ENCODE measurements at regions not wholly inside any gene's neighbourhood (a gene's known extent, or its start where the extent isn't known, plus 50 kb on each side); places are given as distances from the start of the nearest gene placed in this dataset.

DNA sequence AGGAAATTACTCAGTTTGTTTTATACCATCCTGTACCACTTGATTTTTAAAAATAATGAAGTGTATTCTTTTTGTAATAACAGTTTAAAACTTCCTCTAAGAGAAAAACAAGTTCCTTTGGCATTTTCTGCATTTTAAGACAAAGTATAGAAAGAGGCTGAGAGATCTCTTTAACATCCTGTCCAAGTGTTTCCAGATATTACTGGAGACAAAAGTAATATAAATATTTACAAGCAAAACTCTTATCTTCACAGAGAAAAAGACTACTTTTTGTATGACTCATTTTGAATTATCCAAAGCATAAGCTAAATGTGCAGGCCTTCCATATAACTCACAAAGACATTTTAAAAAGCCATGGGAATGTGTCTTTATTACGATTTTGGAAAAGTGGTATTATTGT is 221.1 kb downstream of the RDH14 start:
- POLR2A ChIA-PET = no interaction called here
- Mint-ChIP-seq H3K36me3 (ENCODE audit: low read depth) (no peaks in the 10 kb centered on the region), H3K4me3 (no peak overlapping the region), H3K9me3 (ENCODE audit: low read depth) (peaks cover 1% of the 10 kb centered on the region), H3K27ac (no peak overlapping the region), H3K27me3 (peaks cover 8% of the 10 kb centered on the region), H3K4me1 (no peaks in the 10 kb centered on the region)
- intact Hi-C loops (cut with DNase I, micrococcal nuclease) = no loop called here
- no peak for ATAC-seq
- no peak for DNase-seq
- CTCF ChIA-PET = interaction anchor here (0.9 kb wide), 1 partner anchor 9 kb away, joined by 3 read pairs; no protein-coding TSS in a partner anchor

GRCh38 chr2:18336975-18337374 is 223.5 kb downstream of the RDH14 start:
- ATAC-seq (no peak), DNase-seq (no peak)
- Mint-ChIP-seq H3K27me3 (peaks cover 6% of the 10 kb centered on the region), H3K36me3 (ENCODE audit: low read depth) (no peaks in the 10 kb centered on the region), H3K4me3 (no peak overlapping the region), H3K27ac (no peak overlapping the region), H3K9me3 (ENCODE audit: low read depth) (peaks cover 1% of the 10 kb centered on the region), H3K4me1 (no peaks in the 10 kb centered on the region)
- POLR2A ChIA-PET = no interaction called here
- CTCF ChIA-PET = no interaction called here
- intact Hi-C loops (cut with DNase I, micrococcal nuclease) = no loop called here

DNA sequence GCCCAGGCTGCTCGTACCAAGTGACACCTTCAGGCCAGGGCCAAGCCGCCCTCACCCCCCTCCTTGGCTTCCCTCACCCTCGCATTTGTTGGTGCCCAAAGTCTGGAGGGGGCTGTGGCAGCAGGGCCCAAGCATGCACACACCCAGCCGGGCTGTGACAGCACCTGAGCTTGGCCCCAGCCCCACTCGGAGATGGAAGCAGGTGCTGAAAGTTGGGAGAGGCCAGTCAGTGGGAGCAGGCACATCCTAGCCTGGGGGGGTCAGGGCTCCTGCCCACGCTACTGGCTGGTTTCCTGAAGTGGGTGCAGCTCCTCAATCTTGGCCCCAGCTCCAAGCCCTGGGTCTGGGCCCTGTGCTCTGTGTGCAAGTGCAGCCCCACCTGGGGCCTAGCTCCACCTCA is 228.0 kb downstream of the RDH14 start:
- H3K36me3 Mint-ChIP-seq (ENCODE audit: low read depth) = no peaks in the 10 kb centered on the region
- DNase-seq (no peak), ATAC-seq (no peak)
- POLR2A ChIA-PET = no interaction called here
- no peak overlapping the region for H3K27ac Mint-ChIP-seq
- CTCF ChIA-PET = no interaction called here
- H3K4me1 Mint-ChIP-seq = no peaks in the 10 kb centered on the region
- peaks cover 6% of the 10 kb centered on the region for H3K27me3 Mint-ChIP-seq
- intact Hi-C loops (cut with DNase I, micrococcal nuclease) = no loop called here
- no peaks in the 10 kb centered on the region for H3K9me3 Mint-ChIP-seq (ENCODE audit: low read depth)
- no peak overlapping the region for H3K4me3 Mint-ChIP-seq

GRCh38 chr2:18325118-18325517 is 235.3 kb downstream of the RDH14 start:
- Mint-ChIP-seq H3K27me3 (no peaks in the 10 kb centered on the region), H3K27ac (no peak overlapping the region), H3K36me3 (ENCODE audit: low read depth) (no peaks in the 10 kb centered on the region), H3K4me3 (no peak overlapping the region), H3K4me1 (no peaks in the 10 kb centered on the region), H3K9me3 (ENCODE audit: low read depth) (no peaks in the 10 kb centered on the region)
- DNase-seq = no peak
- ATAC-seq = no peak
- CTCF ChIA-PET = no interaction called here
- POLR2A ChIA-PET = no interaction called here
- intact Hi-C loops (cut with DNase I, micrococcal nuclease) = no loop called here

GRCh38 chr2:18319987-18320386 is 240.5 kb downstream of the RDH14 start:
- no peak for DNase-seq
- ATAC-seq = no peak
- Mint-ChIP-seq H3K27ac (no peak overlapping the region), H3K27me3 (no peaks in the 10 kb centered on the region), H3K4me1 (no peaks in the 10 kb centered on the region), H3K4me3 (no peak overlapping the region), H3K36me3 (ENCODE audit: low read depth) (no peaks in the 10 kb centered on the region), H3K9me3 (ENCODE audit: low read depth) (no peaks in the 10 kb centered on the region)
- intact Hi-C loops (cut with DNase I, micrococcal nuclease) = no loop called here
- CTCF ChIA-PET = interaction anchor here (0.6 to 1.4 kb wide), 4 partner anchors 9 to 663 kb away, joined by 3 to 4 read pairs (median 3); no protein-coding TSS in a partner anchor
- POLR2A ChIA-PET = no interaction called here

GRCh38 chr2:18317017-18317416 is 243.4 kb downstream of the RDH14 start:
- no peak for ATAC-seq
- intact Hi-C loops (cut with DNase I, micrococcal nuclease) = no loop called here
- DNase-seq = no peak
- Mint-ChIP-seq H3K4me1 (no peaks in the 10 kb centered on the region), H3K4me3 (no peak overlapping the region), H3K9me3 (ENCODE audit: low read depth) (peaks cover 3% of the 10 kb centered on the region), H3K27me3 (no peaks in the 10 kb centered on the region), H3K27ac (no peak overlapping the region), H3K36me3 (ENCODE audit: low read depth) (no peaks in the 10 kb centered on the region)
- ChIA-PET POLR2A (no interaction called here), CTCF (no interaction called here)

- Mint-ChIP-seq H3K4me3 (no peak overlapping the region), H3K36me3 (ENCODE audit: low read depth) (no peaks in the 10 kb centered on the region), H3K9me3 (ENCODE audit: low read depth) (peaks cover 3% of the 10 kb centered on the region), H3K27ac (no peak overlapping the region), H3K27me3 (no peaks in the 10 kb centered on the region), H3K4me1 (no peaks in the 10 kb centered on the region)
- DNase-seq = no peak
- POLR2A ChIA-PET = no interaction called here
- intact Hi-C loops (cut with DNase I, micrococcal nuclease) = no loop called here
- CTCF ChIA-PET = interaction anchor here (1.6 kb wide), 1 partner anchor 9 kb away, joined by 3 read pairs; no protein-coding TSS in a partner anchor
- no peak for ATAC-seq
Observed at GRCh38 chr2:18312818-18313217, 247.6 kb downstream of the RDH14 start.

DNA sequence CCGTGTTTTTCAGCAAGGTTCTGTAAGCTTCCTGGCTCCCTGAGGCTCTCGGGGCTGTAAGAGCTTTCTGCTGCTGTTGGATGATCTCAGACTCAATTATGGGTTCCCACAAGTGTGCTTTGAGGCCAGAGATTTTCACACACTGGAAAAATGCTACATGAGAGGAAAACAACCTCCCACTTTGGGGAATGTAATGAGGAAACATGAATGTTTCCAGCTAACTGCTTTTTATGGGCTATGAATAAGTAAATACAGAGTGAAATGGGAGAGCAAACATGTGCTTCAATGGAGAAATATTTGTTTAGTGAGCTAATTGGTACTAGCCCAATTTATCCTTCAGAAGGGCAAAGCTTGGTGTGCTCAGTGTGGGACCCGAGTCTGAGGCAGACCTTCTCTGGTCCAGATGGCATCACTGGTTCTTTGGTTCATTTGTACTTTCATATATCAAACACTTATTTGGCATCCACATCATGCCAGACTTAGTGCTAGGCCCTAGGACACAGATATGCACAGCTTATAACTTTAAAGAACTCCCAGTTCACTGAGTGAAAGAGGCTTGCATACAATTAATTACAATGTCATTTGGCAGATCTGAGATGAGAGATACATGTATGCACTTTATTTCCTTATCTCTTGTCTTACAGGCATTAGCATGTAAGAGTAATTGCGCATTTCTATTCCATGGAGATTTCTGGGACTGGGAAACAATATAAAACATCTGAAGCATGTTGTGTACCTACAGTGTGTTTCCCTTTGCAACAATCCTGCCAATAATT is 248.8 kb downstream of the RDH14 start:
- Mint-ChIP-seq H3K27me3 (no peaks in the 10 kb centered on the region), H3K27ac (no peak overlapping the region), H3K4me3 (no peak overlapping the region), H3K9me3 (ENCODE audit: low read depth) (peaks cover 3% of the 10 kb centered on the region), H3K4me1 (no peaks in the 10 kb centered on the region), H3K36me3 (ENCODE audit: low read depth) (no peaks in the 10 kb centered on the region)
- CTCF ChIA-PET = interaction anchor here (1.6 kb wide), 1 partner anchor 8 kb away, joined by 3 read pairs; no protein-coding TSS in a partner anchor
- DNase-seq (no peak), ATAC-seq (no peak)
- POLR2A ChIA-PET = no interaction called here
- intact Hi-C loops (cut with DNase I, micrococcal nuclease) = no loop called here

DNA sequence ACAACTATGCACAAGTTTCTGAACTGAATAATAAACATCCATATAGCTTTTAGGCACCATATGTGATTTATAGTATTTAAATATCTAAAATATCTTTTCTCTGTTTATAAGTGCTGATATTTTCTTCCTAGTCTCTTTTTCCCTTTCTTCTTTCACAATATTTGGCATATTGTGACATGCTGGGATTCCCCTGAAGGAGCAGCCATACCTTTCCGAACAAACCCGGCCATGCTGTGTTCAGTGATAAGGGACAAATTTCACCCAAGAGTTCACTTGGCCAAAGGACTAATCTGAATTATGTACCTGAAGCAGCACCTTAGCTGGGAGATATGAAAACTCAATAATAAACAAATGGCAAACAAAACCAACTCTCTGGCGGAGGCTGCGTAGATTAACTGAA is 250.8 kb downstream of the RDH14 start:
- DNase-seq = no peak
- H3K36me3 Mint-ChIP-seq (ENCODE audit: low read depth) = no peaks in the 10 kb centered on the region
- no peak overlapping the region for H3K27ac Mint-ChIP-seq
- H3K27me3 Mint-ChIP-seq = no peaks in the 10 kb centered on the region
- ATAC-seq = no peak
- no peaks in the 10 kb centered on the region for H3K4me1 Mint-ChIP-seq
- ChIA-PET CTCF (no interaction called here), POLR2A (no interaction called here)
- H3K9me3 Mint-ChIP-seq (ENCODE audit: low read depth) = peaks cover 3% of the 10 kb centered on the region
- H3K4me3 Mint-ChIP-seq = no peak overlapping the region
- intact Hi-C loops (cut with DNase I, micrococcal nuclease) = no loop called here

DNA sequence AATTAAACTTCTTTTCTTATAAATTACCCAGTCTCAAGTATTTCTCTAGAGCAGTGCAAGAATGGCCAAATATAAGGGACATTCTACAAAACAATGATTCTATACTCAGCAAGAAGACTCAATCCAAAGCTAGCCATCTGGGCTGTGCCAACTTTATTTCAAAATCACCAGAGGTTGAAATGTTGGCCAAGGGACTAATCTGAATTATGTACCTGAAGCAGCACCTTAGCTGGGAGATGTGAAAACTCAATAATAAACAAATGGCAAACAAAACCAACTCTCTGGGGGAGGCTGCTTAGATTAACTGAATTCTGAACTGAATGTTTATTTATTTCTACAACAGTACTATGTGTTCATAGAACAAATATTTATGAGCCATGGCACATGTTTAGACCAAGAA is 251.3 kb downstream of the RDH14 start:
- ChIA-PET POLR2A (no interaction called here), CTCF (no interaction called here)
- Mint-ChIP-seq H3K36me3 (ENCODE audit: low read depth) (no peaks in the 10 kb centered on the region), H3K9me3 (ENCODE audit: low read depth) (peaks cover under 1% of the 10 kb centered on the region), H3K27ac (no peak overlapping the region), H3K4me1 (no peaks in the 10 kb centered on the region), H3K4me3 (no peak overlapping the region), H3K27me3 (no peaks in the 10 kb centered on the region)
- DNase-seq (no peak), ATAC-seq (no peak)
- intact Hi-C loops (cut with DNase I, micrococcal nuclease) = no loop called here

DNA sequence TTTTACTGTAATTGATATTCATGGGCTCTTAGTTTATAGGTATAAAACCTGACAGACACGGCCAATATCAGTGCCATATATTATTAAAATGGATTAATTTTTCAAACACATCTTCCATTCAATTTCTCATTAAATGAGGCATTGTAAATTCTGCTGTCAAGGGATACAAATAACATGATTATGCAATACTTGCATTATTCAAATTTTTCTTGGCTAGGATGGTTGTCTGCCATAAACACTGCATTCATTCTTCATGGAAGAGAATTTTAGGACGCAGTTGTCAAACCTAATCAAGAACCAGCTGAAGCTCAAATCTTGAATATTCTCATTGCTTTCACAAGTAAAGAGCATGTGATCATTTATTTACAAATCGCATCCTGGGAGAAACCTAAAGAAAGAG is 255.6 kb downstream of the RDH14 start:
- Mint-ChIP-seq H3K4me1 (no peaks in the 10 kb centered on the region), H3K27me3 (no peaks in the 10 kb centered on the region), H3K9me3 (ENCODE audit: low read depth) (no peaks in the 10 kb centered on the region), H3K36me3 (ENCODE audit: low read depth) (no peaks in the 10 kb centered on the region), H3K27ac (no peak overlapping the region), H3K4me3 (no peak overlapping the region)
- POLR2A ChIA-PET = no interaction called here
- DNase-seq (no peak), ATAC-seq (no peak)
- CTCF ChIA-PET = no interaction called here
- intact Hi-C loops (cut with DNase I, micrococcal nuclease) = no loop called here

DNA sequence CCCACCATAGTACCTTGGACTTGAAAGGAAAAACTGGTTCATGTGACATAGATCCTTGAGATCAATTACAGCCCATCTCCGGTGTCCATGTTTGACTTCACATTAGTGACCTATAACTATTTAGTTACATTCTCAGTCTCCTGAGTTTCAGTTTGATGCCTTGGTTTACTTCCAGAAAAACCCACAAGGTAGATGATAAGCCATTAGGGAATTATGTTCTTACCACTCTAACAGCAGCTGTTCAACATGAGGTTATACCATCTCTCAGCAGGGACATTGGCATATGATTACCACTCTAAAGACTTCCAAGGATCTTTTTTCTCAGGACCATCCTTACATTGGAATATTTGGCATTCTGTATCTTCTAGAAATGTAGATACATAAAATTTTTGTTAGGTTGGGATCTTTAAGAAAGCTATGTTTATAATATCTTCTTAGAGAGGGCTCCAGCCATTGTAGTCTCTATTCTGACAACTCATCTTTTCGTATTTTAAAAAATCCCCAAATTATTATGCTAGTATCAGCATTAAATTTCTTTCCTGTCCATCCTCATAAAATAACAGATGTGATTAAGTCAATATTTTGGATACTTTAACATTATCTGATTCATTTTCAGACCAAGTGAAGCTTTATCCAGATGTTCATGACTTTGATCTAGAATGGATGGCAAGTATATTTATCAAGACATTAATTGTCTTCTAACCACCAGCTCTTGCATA is 258.9 kb downstream of the RDH14 start:
- H3K27ac Mint-ChIP-seq = no peak overlapping the region
- H3K27me3 Mint-ChIP-seq = no peaks in the 10 kb centered on the region
- no peak for ATAC-seq
- H3K9me3 Mint-ChIP-seq (ENCODE audit: low read depth) = no peaks in the 10 kb centered on the region
- ChIA-PET CTCF (interaction anchor here (0.7 kb wide), 1 partner anchor 960 kb away, joined by 3 read pairs; no protein-coding TSS in a partner anchor), POLR2A (no interaction called here)
- no peaks in the 10 kb centered on the region for H3K36me3 Mint-ChIP-seq (ENCODE audit: low read depth)
- no peak for DNase-seq
- H3K4me1 Mint-ChIP-seq = no peaks in the 10 kb centered on the region
- no peak overlapping the region for H3K4me3 Mint-ChIP-seq
- intact Hi-C loops (cut with DNase I, micrococcal nuclease) = no loop called here

Data from activated CD4-positive, alpha-beta T cell treated with anti-CD3 and anti-CD28 coated beads for 36 hours (primary cell).